ENCODE measurements at regions not wholly inside any gene's neighbourhood (a gene's known extent, or its start where the extent isn't known, plus 50 kb on each side); places are given as distances from the start of the nearest gene placed in this dataset.

DNA sequence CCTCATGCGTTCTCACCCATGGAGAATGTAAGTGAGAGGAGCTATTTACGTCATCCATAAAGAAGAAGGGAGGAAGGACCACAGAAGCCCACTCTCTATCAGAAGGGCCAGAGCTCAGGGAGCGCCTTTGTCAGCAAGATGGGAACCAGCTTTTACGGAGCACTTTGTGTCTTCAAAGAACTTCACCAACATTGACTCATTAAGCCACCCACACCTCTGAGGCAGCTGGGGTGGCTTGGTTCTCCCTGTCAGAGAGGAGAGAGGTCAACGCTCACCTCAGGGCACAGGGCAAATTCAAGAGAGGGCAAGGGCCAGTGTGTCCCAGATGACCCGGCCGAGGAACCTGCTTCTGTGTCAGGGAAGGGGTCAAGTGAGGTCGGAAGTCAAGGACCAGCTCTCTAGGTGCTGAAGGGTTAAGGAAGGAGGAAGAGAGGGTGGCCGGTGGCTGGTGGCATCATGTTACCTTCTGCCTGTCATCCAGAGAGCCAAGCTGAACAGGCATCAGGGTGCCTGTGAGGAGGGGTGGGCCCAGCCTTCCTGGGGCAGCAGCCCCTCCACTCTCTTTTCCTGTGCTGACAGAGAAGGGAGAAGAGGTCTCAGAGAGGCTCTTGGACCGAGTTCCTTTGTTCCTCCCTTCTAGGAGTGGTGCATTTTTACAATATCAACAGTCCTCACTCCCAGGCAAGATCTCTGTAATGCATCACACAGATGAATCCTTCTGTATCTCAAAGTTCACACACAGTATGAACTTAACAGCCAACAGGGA is 109.0 kb downstream of the ETS2 start:
- 43% methylated on average over 10 of the region's 10 CpGs for WGBS

GRCh38 chr21:38913893-38914527 is 108.3 kb downstream of the ETS2 start:
- no peaks in the 10 kb centered on the region for H3K4me1 ChIP-seq (replicated peaks)
- no peaks in the 10 kb centered on the region for H3K36me3 ChIP-seq
- no peak overlapping the region for H3K4me3 ChIP-seq
- TF ChIP-seq POLR2A (IDR thresholded peaks at IDR 0.05), result no peak
- TF ChIP-seq CTCF (IDR thresholded peaks at IDR 0.05), result no peak
- TF ChIP-seq POLR2AphosphoS5 (IDR thresholded peaks at IDR 0.05), result no peak
- 78% methylated on average over 3 of the region's 3 CpGs for WGBS
- intact Hi-C loops (cut with DNase I), result no loop called here
- DNase-seq (ENCODE audit: low spot score), result no peak
- no peaks in the 10 kb centered on the region for H3K9me3 ChIP-seq
- H3K27ac ChIP-seq, result peak overlapping the region; percentile 83 to 86
- no peaks in the 10 kb centered on the region for H3K27me3 ChIP-seq (replicated peaks; ENCODE audit: insufficient read depth)

More for the DNA sequence above, 109.0 kb downstream of the ETS2 start:
- no peaks in the 10 kb centered on the region for H3K9me3 ChIP-seq
- TF ChIP-seq POLR2A (IDR thresholded peaks at IDR 0.05), result no peak
- TF ChIP-seq CTCF (IDR thresholded peaks at IDR 0.05), result no peak
- no peak for TF ChIP-seq POLR2AphosphoS5 (IDR thresholded peaks at IDR 0.05)
- no peaks in the 10 kb centered on the region for H3K27me3 ChIP-seq (replicated peaks; ENCODE audit: insufficient read depth)
- DNase-seq (ENCODE audit: low spot score), result no peak
- no peaks in the 10 kb centered on the region for H3K4me1 ChIP-seq (replicated peaks)
- H3K36me3 ChIP-seq, result no peaks in the 10 kb centered on the region
- intact Hi-C loops (cut with DNase I), result no loop called here
- H3K4me3 ChIP-seq, result no peak overlapping the region
- H3K27ac ChIP-seq, result peak overlapping the region; percentile 69 to 86

DNA sequence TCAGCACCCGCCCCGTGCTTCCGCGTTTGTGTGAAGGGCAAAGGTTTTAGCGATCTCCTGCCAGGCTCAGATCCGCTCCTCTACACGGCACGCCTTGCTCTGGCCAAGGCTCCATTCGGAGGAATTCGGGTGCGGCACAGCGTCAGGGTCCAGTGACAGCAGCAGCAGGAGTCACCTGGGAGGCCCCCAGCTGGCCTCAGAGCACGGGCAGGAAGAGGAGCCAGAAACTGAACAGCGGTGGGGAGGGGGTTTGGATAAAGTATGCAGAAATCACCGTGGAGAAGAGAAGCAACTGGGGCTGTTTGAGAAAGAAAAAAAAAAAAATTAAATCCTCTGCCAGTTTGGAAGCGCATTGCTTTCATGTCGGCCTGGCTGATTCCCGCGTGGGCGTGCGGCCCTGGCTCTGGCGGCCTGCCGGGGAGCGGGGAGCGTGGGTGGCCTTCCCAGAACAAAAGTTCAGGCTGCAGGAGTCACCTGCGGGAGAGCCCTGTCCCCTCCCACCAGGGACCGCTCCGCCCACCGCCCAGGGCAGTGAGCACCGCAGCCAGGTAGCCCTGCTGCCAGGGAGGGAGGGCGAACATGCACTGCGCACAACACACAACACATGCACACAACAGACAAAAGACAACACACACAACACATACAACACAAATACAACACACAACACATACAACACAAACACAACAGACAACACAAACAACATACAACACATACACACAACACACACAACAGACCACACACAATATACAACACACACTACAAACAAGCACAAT is 107.6 kb downstream of the ETS2 start:
- no peaks in the 10 kb centered on the region for H3K36me3 ChIP-seq
- H3K27me3 ChIP-seq (replicated peaks; ENCODE audit: insufficient read depth), result no peaks in the 10 kb centered on the region
- peak; percentile 87 for DNase-seq (ENCODE audit: low spot score)
- H3K27ac ChIP-seq, result peak overlapping the region; percentile 83 to 86
- intact Hi-C loops (cut with DNase I), result no loop called here
- no peaks in the 10 kb centered on the region for H3K9me3 ChIP-seq
- no peaks in the 10 kb centered on the region for H3K4me1 ChIP-seq (replicated peaks)
- TF ChIP-seq POLR2AphosphoS5 (IDR thresholded peaks at IDR 0.05) (peak; percentile 68), POLR2A (IDR thresholded peaks at IDR 0.05) (peak; percentile 67), CTCF (IDR thresholded peaks at IDR 0.05) (no peak)
- 8% methylated on average over 32 of the region's 32 CpGs for WGBS
- no peak overlapping the region for H3K4me3 ChIP-seq

DNA sequence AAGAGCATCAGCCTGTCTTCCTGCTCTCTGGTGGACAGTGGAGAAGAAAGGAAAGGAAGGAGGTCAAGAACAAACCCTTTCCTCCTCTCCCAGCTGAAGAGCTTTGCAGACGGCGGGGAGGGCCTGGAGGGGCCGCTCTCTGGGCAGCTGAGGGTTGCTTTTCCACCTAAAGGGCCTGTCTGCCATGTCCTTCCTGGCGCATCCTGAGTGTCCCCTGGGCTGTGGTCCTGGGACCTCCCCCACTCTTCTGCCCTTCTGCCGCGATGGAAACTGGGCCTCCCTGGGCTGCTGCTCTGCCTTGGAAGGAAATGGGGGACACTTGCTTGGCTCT is 107.0 kb downstream of the ETS2 start:
- intact Hi-C loops (cut with DNase I), result no loop called here
- Histone ChIP-seq H3K4me3 (no peak overlapping the region), H3K27ac (peak overlapping the region; percentile 83 to 86), H3K4me1 (replicated peaks) (no peaks in the 10 kb centered on the region), H3K27me3 (replicated peaks; ENCODE audit: insufficient read depth) (no peaks in the 10 kb centered on the region), H3K9me3 (no peaks in the 10 kb centered on the region), H3K36me3 (no peaks in the 10 kb centered on the region)
- no peak for DNase-seq (ENCODE audit: low spot score)
- TF ChIP-seq POLR2AphosphoS5 (IDR thresholded peaks at IDR 0.05) (no peak), POLR2A (IDR thresholded peaks at IDR 0.05) (peak; percentile 33)
- 41% methylated on average over 6 of the region's 6 CpGs for WGBS

DNA sequence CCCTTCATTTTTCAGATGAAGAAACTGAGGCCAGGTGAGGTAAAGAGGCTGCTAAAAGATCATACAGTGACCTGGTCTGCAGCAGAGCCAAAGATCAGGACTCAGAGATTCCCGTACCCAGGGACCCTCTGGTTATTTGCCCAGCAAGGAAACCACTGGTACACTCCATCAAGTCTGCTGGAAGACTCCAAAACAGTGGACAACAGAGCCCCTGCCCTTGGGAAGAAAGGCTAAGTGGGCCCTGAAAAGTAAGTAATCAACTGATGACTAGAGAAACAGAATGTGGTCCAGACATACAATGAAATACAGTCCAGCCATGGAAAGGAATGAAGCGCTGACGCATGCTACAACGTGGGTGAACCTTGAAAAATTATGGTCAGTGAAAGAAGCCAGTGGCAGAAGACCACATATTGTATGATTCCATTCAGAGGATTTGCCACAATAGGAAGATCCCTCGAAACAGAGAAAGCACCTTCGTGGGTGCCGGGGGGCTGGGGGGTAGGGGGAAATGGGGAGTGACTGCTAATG is 106.4 kb downstream of the ETS2 start:
- intact Hi-C loops (cut with DNase I), result no loop called here
- Histone ChIP-seq H3K4me1 (replicated peaks) (no peaks in the 10 kb centered on the region), H3K4me3 (no peak overlapping the region), H3K27ac (peak overlapping the region; percentile 83 to 86), H3K36me3 (no peaks in the 10 kb centered on the region), H3K27me3 (replicated peaks; ENCODE audit: insufficient read depth) (no peaks in the 10 kb centered on the region), H3K9me3 (no peaks in the 10 kb centered on the region)
- WGBS, result 92% methylated on average over 7 of the region's 7 CpGs
- TF ChIP-seq CTCF (IDR thresholded peaks at IDR 0.05) (no peak), POLR2A (IDR thresholded peaks at IDR 0.05) (no peak), POLR2AphosphoS5 (IDR thresholded peaks at IDR 0.05) (no peak)
- no peak for DNase-seq (ENCODE audit: low spot score)

Measured in prostate gland (tissue), 2 donors.